H1 (cell line): ENCODE measurements at regions not wholly inside any gene's neighbourhood (a gene's known extent, or its start where the extent isn't known, plus 50 kb on each side); places are given as distances from the start of the nearest gene placed in this dataset.

Source experiments
- BCL11A ChIP-seq, 2 experiments: IDR thresholded peaks; one replicate each; pipeline ENCODE4 v1.6.1; 2011; ENCODE audit warnings: low read depth in 2 of 2, low read length in 2 of 2, mild to moderate bottlenecking in 2 of 2
- CEBPB ChIP-seq: IDR thresholded peaks from 2 replicates; pipeline ENCODE4 v1.6.1; 2012; ENCODE audit warnings: low read depth, low read length
- CTCF ChIP-seq, 3 experiments: IDR thresholded peaks; 1 replicate in 2 of 3; 2 replicates in 1 of 3; pipeline versions ENCODE4 v1.5.1 to v1.6.1; 2011; ENCODE audit warnings: low read length in 3 of 3, mild to moderate bottlenecking in 3 of 3, inconsistent platforms in 2 of 3, low read depth in 1 of 3, moderate library complexity in 1 of 3; ENCODE audit not compliant: insufficient read depth in 1 of 3; ENCODE audit errors: control extremely low read depth in 1 of 3
- MAFK ChIP-seq: IDR thresholded peaks from 2 replicates; pipeline ENCODE4 v1.6.1; 2012; ENCODE audit warnings: low read depth, mild to moderate bottlenecking, improper control_type of control experiment, low read length
- POLR2AphosphoS5 ChIP-seq: IDR thresholded peaks from 2 replicates; pipeline ENCODE4 v1.6.1; 2011; ENCODE audit warnings: low read depth, low read length
- RFX5 ChIP-seq: IDR thresholded peaks from 2 replicates; pipeline ENCODE4 v1.6.1; 2011; ENCODE audit warnings: low read depth, low read length, improper control_type of control experiment, borderline replicate concordance
- RNF2 ChIP-seq: fragments of 200-900, 300-1000 bp; sonication (generic); IDR thresholded peaks from 2 replicates; pipeline ENCODE4 v1.7.1; 2016; ENCODE audit warnings: borderline replicate concordance, low read depth, mild to moderate bottlenecking, antibody characterized with exemption, low read length; ENCODE audit not compliant: poor library complexity, severe bottlenecking; ENCODE audit errors: missing control alignments
- SP1 ChIP-seq: IDR thresholded peaks from 2 replicates; pipeline ENCODE4 v1.6.1; 2011; ENCODE audit warnings: low read depth, low read length
- TAF1 ChIP-seq: IDR thresholded peaks from 2 replicates; pipeline ENCODE4 v1.6.1; 2011; ENCODE audit warnings: mild to moderate bottlenecking, low read depth, low read length

GRCh38 chr5:161105525-161105924, 253.5 kb upstream of the ATP10B start:
- no peak for TF ChIP-seq CEBPB
- no peak for TF ChIP-seq SP1
- no peak for TF ChIP-seq CTCF (IDR thresholded peaks at IDR 0.05; ENCODE audit: control extremely low read depth in 1 of 3, insufficient read depth in 1 of 3, low read depth in 1 of 3, low read length in 3 of 3)
- TF ChIP-seq RNF2, result no peak
- TF ChIP-seq POLR2AphosphoS5, result no peak
- TF ChIP-seq BCL11A (IDR thresholded peaks at IDR 0.05; ENCODE audit: low read depth in 2 of 2, low read length in 2 of 2), result no peak
- no peak for TF ChIP-seq RFX5
- TF ChIP-seq MAFK, result no peak
- no peak for TF ChIP-seq TAF1
